GM12872 (cell line): ENCODE measurements at regions not wholly inside any gene's neighbourhood (a gene's known extent, or its start where the extent isn't known, plus 50 kb on each side); places are given as distances from the start of the nearest gene placed in this dataset.

ENCODE experiments used
- TF ChIP-seq, protein P1 (sequence below): IDR thresholded peaks from 3 replicates; pipeline ENCODE4 v1.5.1; 2011; ENCODE audit warnings: low read depth, mild to moderate bottlenecking, low read length, moderate library complexity; ENCODE audit not compliant: insufficient read depth

DNA sequence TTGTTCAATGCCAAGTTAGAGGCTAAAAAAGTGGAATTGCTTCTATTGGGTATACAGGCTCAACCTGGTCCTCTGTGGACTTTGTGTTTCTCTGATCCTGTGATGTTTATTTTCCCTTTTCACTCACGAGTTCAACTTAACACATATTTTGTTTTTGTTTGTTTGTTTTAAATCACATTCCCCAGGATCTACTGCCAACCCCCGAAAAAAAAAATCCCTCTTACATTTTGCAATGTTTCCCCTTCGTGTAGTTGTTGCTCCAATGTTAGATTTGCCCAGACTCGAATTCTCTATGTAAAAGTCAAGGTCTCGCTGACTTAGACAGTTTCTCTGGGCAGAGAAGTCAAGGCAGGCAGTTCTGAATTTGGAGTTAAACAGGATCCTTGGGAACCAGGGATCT is 876.4 kb downstream of the CCSER2 start:
- TF ChIP-seq, protein P1, sequence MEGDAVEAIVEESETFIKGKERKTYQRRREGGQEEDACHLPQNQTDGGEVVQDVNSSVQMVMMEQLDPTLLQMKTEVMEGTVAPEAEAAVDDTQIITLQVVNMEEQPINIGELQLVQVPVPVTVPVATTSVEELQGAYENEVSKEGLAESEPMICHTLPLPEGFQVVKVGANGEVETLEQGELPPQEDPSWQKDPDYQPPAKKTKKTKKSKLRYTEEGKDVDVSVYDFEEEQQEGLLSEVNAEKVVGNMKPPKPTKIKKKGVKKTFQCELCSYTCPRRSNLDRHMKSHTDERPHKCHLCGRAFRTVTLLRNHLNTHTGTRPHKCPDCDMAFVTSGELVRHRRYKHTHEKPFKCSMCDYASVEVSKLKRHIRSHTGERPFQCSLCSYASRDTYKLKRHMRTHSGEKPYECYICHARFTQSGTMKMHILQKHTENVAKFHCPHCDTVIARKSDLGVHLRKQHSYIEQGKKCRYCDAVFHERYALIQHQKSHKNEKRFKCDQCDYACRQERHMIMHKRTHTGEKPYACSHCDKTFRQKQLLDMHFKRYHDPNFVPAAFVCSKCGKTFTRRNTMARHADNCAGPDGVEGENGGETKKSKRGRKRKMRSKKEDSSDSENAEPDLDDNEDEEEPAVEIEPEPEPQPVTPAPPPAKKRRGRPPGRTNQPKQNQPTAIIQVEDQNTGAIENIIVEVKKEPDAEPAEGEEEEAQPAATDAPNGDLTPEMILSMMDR = no peak

DNA sequence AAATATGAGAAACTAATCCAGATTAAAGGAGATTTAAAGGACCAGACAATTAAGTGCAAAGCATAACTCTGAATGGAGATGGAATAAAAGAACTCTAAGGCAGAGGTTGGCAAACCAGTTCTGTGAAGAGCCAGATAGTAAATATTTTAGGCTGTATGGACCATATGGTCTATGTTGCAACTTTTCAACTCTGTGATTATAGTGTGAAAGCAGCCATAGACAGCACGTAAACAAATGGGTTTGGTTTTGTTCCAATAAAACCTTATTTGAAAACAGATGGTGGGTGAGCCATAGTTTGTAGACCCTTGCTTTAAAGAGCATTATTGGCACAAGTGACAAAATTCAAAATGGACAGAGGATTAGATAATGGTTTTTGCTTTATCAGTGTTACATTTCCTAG is 884.1 kb downstream of the CCSER2 start:
- TF ChIP-seq, protein P1 = no peak

DNA sequence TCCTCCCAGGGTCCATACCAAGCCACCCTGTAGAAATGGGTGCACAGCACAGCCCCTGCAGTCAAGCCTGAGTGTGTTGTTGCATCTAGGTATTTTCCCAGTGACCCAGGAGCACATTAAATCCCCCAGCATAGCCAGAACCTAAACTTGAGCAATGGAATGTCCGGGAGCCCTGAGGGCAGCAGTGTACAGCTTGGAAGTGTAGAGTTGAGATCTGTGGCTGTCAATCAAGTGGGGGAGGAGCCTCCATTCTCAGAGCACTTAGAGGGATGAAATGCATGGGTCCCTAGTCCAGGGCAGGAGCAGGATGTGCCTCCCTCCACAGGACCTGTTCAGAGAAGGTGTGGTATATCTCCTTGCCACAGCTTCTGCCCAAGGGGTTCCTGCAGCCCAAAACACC is 885.1 kb downstream of the CCSER2 start:
- TF ChIP-seq, protein P1 = no peak

DNA sequence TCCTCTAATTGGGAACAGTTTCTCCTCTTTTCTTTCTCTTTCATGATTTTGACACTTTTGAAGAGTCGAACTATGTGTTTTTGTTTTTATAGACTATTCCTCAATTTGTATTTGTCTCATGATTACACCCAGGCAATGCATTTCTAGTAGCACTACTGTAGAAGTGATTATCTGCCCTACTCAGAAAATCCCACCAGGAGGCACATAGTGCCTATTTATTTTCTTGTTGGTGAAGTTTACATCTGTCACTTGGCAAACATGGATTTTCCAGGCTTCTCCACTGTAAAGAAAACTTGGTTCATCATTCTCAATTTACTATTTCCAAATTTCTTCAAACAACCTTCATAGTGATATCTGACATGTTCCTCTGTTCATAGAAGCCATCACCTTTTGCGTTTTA is 893.9 kb downstream of the CCSER2 start:
- TF ChIP-seq, protein P1 = no peak

DNA sequence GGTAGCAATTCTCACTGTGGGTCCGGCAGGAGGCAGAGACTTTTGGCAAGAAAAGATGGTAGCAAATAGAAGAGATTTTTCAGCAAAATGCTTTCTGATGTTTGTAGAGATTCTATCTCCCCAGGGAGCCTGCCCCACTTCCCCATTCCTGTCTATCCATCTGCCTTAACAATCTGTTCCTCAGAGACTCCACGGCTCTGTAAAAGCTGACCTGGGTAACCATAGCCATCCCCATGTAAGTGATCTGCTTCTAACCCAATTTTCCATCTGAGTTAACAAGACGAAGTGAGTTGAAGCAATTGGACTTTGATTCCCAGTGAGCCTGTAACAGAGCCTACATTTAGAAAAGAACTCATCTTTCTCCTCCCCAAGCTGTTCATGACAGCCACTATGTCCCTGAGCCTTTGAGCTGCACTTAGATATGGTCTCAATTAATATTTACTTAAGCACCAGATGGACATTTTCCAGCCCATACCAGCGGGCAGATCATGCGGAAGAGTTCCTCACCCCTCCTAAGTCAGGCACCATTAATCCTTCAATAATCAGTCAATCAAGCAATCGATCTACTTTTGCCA is 896.1 kb downstream of the CCSER2 start:
- TF ChIP-seq, protein P1 = no peak

DNA sequence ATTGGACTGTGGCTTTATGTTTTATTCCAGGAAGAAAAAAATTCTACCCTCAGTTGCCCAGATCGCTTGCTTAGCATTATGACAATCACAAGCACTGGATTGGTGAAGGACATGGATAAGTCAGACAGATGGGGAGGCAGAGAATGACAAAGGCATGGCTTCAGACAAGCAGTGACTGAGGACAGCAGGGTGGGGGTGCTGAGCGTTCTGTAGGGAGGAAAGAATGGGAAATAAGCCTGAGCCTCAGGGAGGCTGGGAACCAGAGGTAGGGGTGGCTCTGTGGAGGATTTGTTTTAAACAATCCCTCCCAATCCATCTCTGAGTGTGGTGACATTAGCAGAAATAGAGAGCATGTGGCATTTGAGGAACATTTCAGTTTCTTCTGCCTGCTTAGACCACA is 896.9 kb downstream of the CCSER2 start:
- TF ChIP-seq, protein P1 = no peak

DNA sequence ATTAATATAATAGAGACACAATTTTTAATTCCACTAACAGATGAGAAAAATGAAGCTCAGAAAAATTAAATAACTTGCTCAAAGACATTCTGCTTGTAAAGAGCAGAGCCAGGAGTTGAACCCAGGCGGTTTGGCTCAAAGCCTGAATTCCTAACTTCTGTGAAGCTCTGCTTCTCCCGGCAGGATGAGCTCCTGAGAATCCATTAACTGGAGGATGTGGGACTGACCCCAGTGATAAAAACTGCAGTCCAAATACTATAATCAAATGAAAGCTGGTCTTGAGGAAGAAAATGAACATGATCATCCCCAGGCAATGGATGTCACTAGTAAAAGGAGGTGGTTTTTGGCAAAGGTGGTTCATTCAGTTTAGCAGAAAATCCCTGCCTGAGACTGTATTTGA is 898.2 kb downstream of the CCSER2 start:
- TF ChIP-seq, protein P1 = no peak
